ENCODE measurements at regions not wholly inside any gene's neighbourhood (a gene's known extent, or its start where the extent isn't known, plus 50 kb on each side); places are given as distances from the start of the nearest gene placed in this dataset.

- Histone ChIP-seq H3K4me1 (ENCODE audit: control insufficient read depth, insufficient read depth, low read length) (no peaks in the 10 kb centered on the region), H3K4me2 (ENCODE audit: control insufficient read depth, insufficient read depth) (no peak overlapping the region), H3K79me2 (ENCODE audit: control insufficient read depth, insufficient read depth, low read length) (no peaks in the 10 kb centered on the region), H3K36me3 (ENCODE audit: control insufficient read depth in 2 of 2, insufficient read depth in 2 of 2, low read length in 1 of 2) (no peaks in the 10 kb centered on the region), H3K9ac (ENCODE audit: control insufficient read depth, insufficient read depth, low read length) (no peak overlapping the region), H4K20me1 (ENCODE audit: control insufficient read depth, insufficient read depth) (no peaks in the 10 kb centered on the region), H3K4me3 (no peak overlapping the region), H2AFZ (ENCODE audit: control insufficient read depth, low read depth, low read length) (no peak overlapping the region), H3K27ac (ENCODE audit: control insufficient read depth, insufficient read depth) (no peak overlapping the region), H3K9me3 (replicated peaks; ENCODE audit: control insufficient read depth, insufficient read depth, low read length) (no peaks in the 10 kb centered on the region), H3K27me3 (replicated peaks in 1 of 2; ENCODE audit: control insufficient read depth in 2 of 2, insufficient read depth in 2 of 2, low read length in 1 of 2) (no peaks in the 10 kb centered on the region)
- in situ Hi-C loops (cut with MboI) (no loop called here), intact Hi-C loops (cut with micrococcal nuclease; ENCODE audit: unreplicated experiment) (no loop called here)
- CTCF ChIA-PET = no interaction called here
- FAIRE-seq = no peak
- no peak for DNase-seq (ENCODE audit: low read depth, low spot score)
- no peak for ATAC-seq
- WGBS (ENCODE audit: insufficient coverage, insufficient replicate concordance, low lambda C conversion rate, missing lambda C conversion rate) = 0% methylated on average over 3 of the region's 3 CpGs
- no TSS peak for BruUV-seq (replicated peaks)
- TF ChIP-seq HSF1 (IDR thresholded peaks at IDR 0.05; ENCODE audit: low read depth, low read length) = no peak
- no peak for TF ChIP-seq NFYB (IDR thresholded peaks at IDR 0.05; ENCODE audit: insufficient read depth, low read depth, low read length)
- no peak for TF ChIP-seq BCLAF1 (IDR thresholded peaks at IDR 0.05)
- RAD21 ChIA-PET (ENCODE audit: unreplicated experiment) = interaction anchor here (0.5 kb wide), 1 partner anchor 174 kb away, joined by 3 read pairs; no protein-coding TSS in a partner anchor
- POLR2A ChIA-PET = no interaction called here
- SMC1A ChIA-PET (ENCODE audit: uncharacterized antibody, unreplicated experiment) = interaction anchor here (0.8 kb wide), 1 partner anchor 9 kb away, joined by 3 read pairs; no protein-coding TSS in a partner anchor
These were observed 160.5 kb downstream of the ZNF518B start for GRCh38 chr4:10296730-10297129.
